OCI-LY7 (cell line): ENCODE measurements at regions not wholly inside any gene's neighbourhood (a gene's known extent, or its start where the extent isn't known, plus 50 kb on each side); places are given as distances from the start of the nearest gene placed in this dataset.

Source experiments
- BruUV-seq: library from RNA; stranded (reverse); fragments of 400-500 nt; replicated peaks from 2 replicates; lab custom pipeline; 2021; lab: Mats Ljungman, UMichigan
- CTCF ChIA-PET: fragments of 300-600 bp; sonication (Branson Sonifier 250); formaldehyde crosslinking; loops from one replicate; lab custom pipeline; 2022; ENCODE audit warnings: antibody characterized with exemption; ENCODE audit not compliant: unreplicated experiment; lab: Charles Lee
- POLR2A ChIA-PET: fragments of 300-600 bp; sonication (Branson Sonifier 250); formaldehyde crosslinking; loops from one replicate; lab custom pipeline; 2022; ENCODE audit warnings: antibody characterized with exemption; lab: Charles Lee
- DNase-seq: peaks from one replicate; pipeline ENCODE4 v3.0.0-alpha.2; 2015; ENCODE audit warnings: low spot score
- H2AFZ ChIP-seq: fragments of 200-600 bp; sonication (generic), shearing (Covaris generic); 2 replicates; pipeline ENCODE4 v1.6.1; 2014; ENCODE audit warnings: mild to moderate bottlenecking, antibody characterized with exemption, low read length, moderate library complexity
- H3K27ac ChIP-seq: fragments of 200-600 bp; sonication (generic); 2 replicates; pipeline ENCODE4 v1.5.1; 2014; ENCODE audit warnings: mixed run types, low read depth, mild to moderate bottlenecking, moderate library complexity, low read length, inconsistent platforms; ENCODE audit not compliant: poor library complexity, severe bottlenecking
- H3K36me3 ChIP-seq: fragments of 200-600 bp; sonication (generic); 2 replicates; pipeline ENCODE4 v1.6.1; 2014; ENCODE audit warnings: mild to moderate bottlenecking, antibody characterized with exemption, low read length, moderate library complexity, mixed read lengths; ENCODE audit not compliant: insufficient read depth
- H3K4me1 ChIP-seq: fragments of 200-600 bp; sonication (generic); 2 replicates; pipeline ENCODE4 v1.5.1; 2014; ENCODE audit warnings: mild to moderate bottlenecking, low read length; ENCODE audit not compliant: insufficient read depth, poor library complexity, severe bottlenecking
- H3K4me2 ChIP-seq: fragments of 200-600 bp; sonication (generic); 2 replicates; pipeline ENCODE4 v1.6.1; 2014; ENCODE audit warnings: mild to moderate bottlenecking, low read length
- H3K4me3 ChIP-seq: fragments of 200-600 bp; sonication (generic); 2 replicates; pipeline ENCODE4 v1.5.1; 2014; ENCODE audit warnings: mild to moderate bottlenecking, low read depth, low read length; ENCODE audit not compliant: poor library complexity, severe bottlenecking
- H3K79me2 ChIP-seq: fragments of 200-600 bp; sonication (generic); 2 replicates; pipeline ENCODE4 v1.6.1; 2016; ENCODE audit warnings: low read depth, mild to moderate bottlenecking, low read length, moderate library complexity, mixed read lengths; ENCODE audit not compliant: insufficient read depth
- H3K9me2 ChIP-seq: fragments of 200-600 bp; sonication (generic); 2 replicates; pipeline ENCODE4 v1.6.1; 2016; ENCODE audit warnings: mild to moderate bottlenecking, low read length, mixed read lengths; ENCODE audit not compliant: insufficient read depth
- H3K9me3 ChIP-seq: fragments of 200-600 bp; sonication (generic); 2 replicates; pipeline ENCODE4 v1.6.1; 2014; ENCODE audit warnings: mild to moderate bottlenecking, mixed run types, low read length, mixed read lengths
- H4K20me1 ChIP-seq: fragments of 200-600 bp; sonication (generic); 2 replicates; pipeline ENCODE4 v1.6.1; 2014; ENCODE audit warnings: mild to moderate bottlenecking, antibody characterized with exemption, low read length, moderate library complexity, mixed read lengths; ENCODE audit not compliant: insufficient read depth
- CTCF ChIP-seq: fragments of 200-600 bp; sonication (generic); conservative IDR thresholded peaks from 2 replicates; pipeline ENCODE4 v1.5.1; 2014; ENCODE audit warnings: mild to moderate bottlenecking, antibody characterized with exemption, low read length, moderate library complexity, mixed read lengths
- EZH2phosphoT487 ChIP-seq: fragments of 200-600 bp; sonication (generic); IDR thresholded peaks from 2 replicates; pipeline ENCODE4 v1.6.1; 2018; ENCODE audit warnings: low read depth, borderline replicate concordance, mild to moderate bottlenecking, mixed run types, antibody characterized with exemption, low read length, moderate library complexity, mixed read lengths
- intact Hi-C: fragments of 100-400 bp; cut with micrococcal nuclease; formaldehyde crosslinking; loops from one replicate; pipeline ENCODE4 v1.10.0; 2022; ENCODE audit not compliant: unreplicated experiment

- BruUV-seq, result no TSS peak
- no peaks in the 10 kb centered on the region for H3K4me1 ChIP-seq
- no peaks in the 10 kb centered on the region for H4K20me1 ChIP-seq
- H2AFZ ChIP-seq, result no peak overlapping the region
- DNase-seq, result no peak
- H3K4me2 ChIP-seq, result no peak overlapping the region
- CTCF ChIA-PET, result no interaction called here
- POLR2A ChIA-PET, result interaction anchor here (0.7 kb wide), 2 partner anchors 48 to 981 kb away, joined by 3 to 4 read pairs; no protein-coding TSS in a partner anchor
- no peak overlapping the region for H3K27ac ChIP-seq
- intact Hi-C loops, result no loop called here
- no peaks in the 10 kb centered on the region for H3K79me2 ChIP-seq
- TF ChIP-seq EZH2phosphoT487, result no peak
- no peaks in the 10 kb centered on the region for H3K9me2 ChIP-seq
- H3K4me3 ChIP-seq, result no peak overlapping the region
- no peaks in the 10 kb centered on the region for H3K36me3 ChIP-seq
- no peaks in the 10 kb centered on the region for H3K9me3 ChIP-seq
These were observed 472.3 kb downstream of the PLK2 start for GRCh38 chr5:57987552-57987951.

- no peaks in the 10 kb centered on the region for H3K9me2 ChIP-seq
- no peak for TF ChIP-seq EZH2phosphoT487
- no peak for TF ChIP-seq CTCF
- no peak overlapping the region for H3K4me2 ChIP-seq
- H3K79me2 ChIP-seq, result no peaks in the 10 kb centered on the region
- H4K20me1 ChIP-seq, result no peaks in the 10 kb centered on the region
- no TSS peak for BruUV-seq
- no peaks in the 10 kb centered on the region for H3K36me3 ChIP-seq
- no peak overlapping the region for H3K4me3 ChIP-seq
- no peaks in the 10 kb centered on the region for H3K9me3 ChIP-seq
- DNase-seq, result no peak
- no peak overlapping the region for H2AFZ ChIP-seq
- H3K4me1 ChIP-seq, result no peaks in the 10 kb centered on the region
- CTCF ChIA-PET, result no interaction called here
- no peak overlapping the region for H3K27ac ChIP-seq
- POLR2A ChIA-PET, result interaction anchor here (0.7 kb wide), 1 partner anchor 982 kb away, joined by 3 read pairs; no protein-coding TSS in a partner anchor
- intact Hi-C loops, result no loop called here
These were observed 473.0 kb downstream of the PLK2 start for GRCh38 chr5:57986761-57987341.

GRCh38 chr5:57983426-57983825 lies 476.5 kb downstream of the PLK2 start:
- Histone ChIP-seq H3K27ac (no peak overlapping the region), H3K9me3 (no peaks in the 10 kb centered on the region), H3K36me3 (no peaks in the 10 kb centered on the region), H4K20me1 (no peaks in the 10 kb centered on the region), H3K9me2 (no peaks in the 10 kb centered on the region), H2AFZ (no peak overlapping the region), H3K4me1 (no peaks in the 10 kb centered on the region), H3K79me2 (no peaks in the 10 kb centered on the region), H3K4me2 (no peak overlapping the region), H3K4me3 (no peak overlapping the region)
- DNase-seq, result no peak
- TF ChIP-seq EZH2phosphoT487, result no peak
- no peak for TF ChIP-seq CTCF
- no TSS peak for BruUV-seq
- ChIA-PET CTCF (no interaction called here), POLR2A (no interaction called here)
- intact Hi-C loops, result no loop called here
